Gastrocnemius medialis (tissue), 4 donors: ENCODE measurements at regions not wholly inside any gene's neighbourhood (a gene's known extent, or its start where the extent isn't known, plus 50 kb on each side); places are given as distances from the start of the nearest gene placed in this dataset.

Source experiments
- ATAC-seq, 2 donors: fragments of 150-250 bp; one replicate each; pipeline ENCODE4 v1.9.1; 2016
- DNase-seq, 2 donors: peaks; one replicate each; pipeline ENCODE4 v3.0.0-alpha.2; 2019
- H3K27ac ChIP-seq, 4 donors: fragments of 200-600 bp; sonication (generic); 1 replicate in 1 of 4; 2 replicates in 3 of 4; pipeline ENCODE4 v1.5.1; 2016 to 2018; ENCODE audit warnings: mild to moderate bottlenecking in 2 of 4, moderate library complexity in 1 of 4
- H3K27me3 ChIP-seq, 3 donors: fragments of 200-600 bp; sonication (generic) in 2 of 3; 1 replicate in 1 of 3; 2 replicates in 2 of 3; pipeline versions ENCODE4 v1.5.1 to v1.6.0; 2016 to 2019; ENCODE audit warnings: mild to moderate bottlenecking in 1 of 3, moderate library complexity in 1 of 3
- H3K36me3 ChIP-seq, 2 donors: fragments of 200-600 bp; sonication (generic) in 1 of 2; one replicate each; pipeline ENCODE4 v1.5.1; 2017 to 2018
- H3K4me1 ChIP-seq, 2 donors: fragments of 200-600 bp; sonication (generic) in 1 of 2; one replicate each; pipeline ENCODE4 v1.5.1; 2016 to 2017; ENCODE audit warnings: mild to moderate bottlenecking in 2 of 2
- H3K4me3 ChIP-seq, 4 donors: fragments of 200-600 bp; sonication (generic) in 3 of 4; 1 replicate in 1 of 4; 2 replicates in 3 of 4; pipeline ENCODE4 v1.5.1; 2016 to 2019; ENCODE audit warnings: mild to moderate bottlenecking in 2 of 4
- H3K9me3 ChIP-seq, 3 donors: fragments of 200-600 bp; sonication (generic) in 2 of 3; 1 replicate in 1 of 3; 2 replicates in 2 of 3; pipeline ENCODE4 v1.5.1; 2016 to 2019
- CTCF ChIP-seq, 5 experiments: fragments of 450-650 bp in 3 of 5; fragments of 200-600 bp in 2 of 5; sonication (generic) in 2 of 5; IDR thresholded peaks in 4 of 5; conservative IDR thresholded peaks in 1 of 5; 1 replicate in 4 of 5; 2 replicates in 1 of 5; pipeline ENCODE4 v1.5.1; 2016 to 2019; ENCODE audit warnings: antibody characterized with exemption in 5 of 5, mild to moderate bottlenecking in 3 of 5, moderate library complexity in 3 of 5
- POLR2A ChIP-seq, 2 donors: fragments of 450-650 bp; IDR thresholded peaks; one replicate each; pipeline ENCODE4 v1.6.1; 2017; ENCODE audit warnings: antibody characterized with exemption in 2 of 2, mild to moderate bottlenecking in 2 of 2, moderate library complexity in 2 of 2
- in situ Hi-C, 4 donors: fragments of 200-750 bp; cut with MboI; loops; one replicate each; pipeline versions ENCODE4 v1.15.0 to v1.8.0; 2017; ENCODE audit warnings: low sequenced_read_pairs in 4 of 4
- intact Hi-C: fragments of 100-400 bp; cut with DNase I; formaldehyde crosslinking; loops from one replicate; pipeline ENCODE4 v1.15.1; 2023; ENCODE audit warnings: low total_unique reads

- ATAC-seq (no peak), DNase-seq (no peak)
- H3K36me3 ChIP-seq, result no peaks in the 10 kb centered on the region
- TF ChIP-seq POLR2A (IDR thresholded peaks at IDR 0.05) (no peak), CTCF (IDR thresholded peaks at IDR 0.05 in 4 of 5, conservative IDR thresholded peaks at IDR 0.05 in 1 of 5) (no peak)
- no peak overlapping the region for H3K4me3 ChIP-seq
- no peaks in the 10 kb centered on the region for H3K9me3 ChIP-seq
- H3K27ac ChIP-seq, result no peak overlapping the region
- intact Hi-C loops, result no loop called here
- peaks cover 0 to 5% of the 10 kb centered on the region in 2 donors for H3K4me1 ChIP-seq
- no peaks in the 10 kb centered on the region for H3K27me3 ChIP-seq
- in situ Hi-C loops, result no loop called here
Observed at GRCh38 chr2:149745396-149746230, 158.0 kb upstream of the MMADHC start.

- Histone ChIP-seq H3K36me3 (no peaks in the 10 kb centered on the region), H3K27me3 (no peaks in the 10 kb centered on the region), H3K9me3 (no peaks in the 10 kb centered on the region), H3K27ac (no peak overlapping the region), H3K4me1 (peaks cover 0 to 5% of the 10 kb centered on the region in 2 donors), H3K4me3 (no peak overlapping the region)
- in situ Hi-C loops, result no loop called here
- intact Hi-C loops, result no loop called here
- TF ChIP-seq CTCF (IDR thresholded peaks at IDR 0.05 in 4 of 5, conservative IDR thresholded peaks at IDR 0.05 in 1 of 5), result no peak
- TF ChIP-seq POLR2A (IDR thresholded peaks at IDR 0.05), result no peak
- DNase-seq (no peak), ATAC-seq (no peak)
Observed at GRCh38 chr2:149744865-149745264, 157.3 kb upstream of the MMADHC start.

DNA sequence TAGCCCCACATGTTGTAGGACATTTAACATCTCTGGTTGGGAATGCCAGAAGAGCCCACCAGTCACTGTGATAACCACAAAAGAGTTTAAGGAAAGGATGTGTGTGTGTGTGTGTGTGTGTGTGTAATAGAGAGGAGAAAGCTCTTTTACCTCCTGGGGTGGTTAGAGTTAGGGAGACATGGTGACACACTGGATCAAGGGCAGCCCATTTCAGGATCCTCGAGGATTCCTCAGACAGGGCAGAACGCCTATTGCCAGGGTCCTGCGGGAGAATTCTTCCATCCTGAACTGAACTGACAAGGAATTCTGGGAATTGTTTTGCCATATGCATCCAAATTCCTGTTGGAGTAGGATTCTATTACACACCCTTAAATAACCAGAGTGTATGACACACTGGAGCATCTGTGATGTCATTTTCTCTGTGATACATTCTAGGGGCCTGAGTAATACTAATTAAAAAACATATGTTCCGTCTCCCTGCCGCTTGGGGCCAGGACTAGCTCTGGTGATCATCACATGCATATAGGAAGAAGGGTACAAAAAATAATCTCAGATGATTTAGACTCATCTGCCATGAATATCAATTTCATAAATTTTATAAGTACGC is 156.4 kb upstream of the MMADHC start:
- in situ Hi-C loops, result no loop called here
- ATAC-seq (no peak), DNase-seq (no peak)
- Histone ChIP-seq H3K4me1 (peaks cover 0 to 5% of the 10 kb centered on the region in 2 donors), H3K9me3 (no peaks in the 10 kb centered on the region), H3K27ac (no peak overlapping the region), H3K36me3 (no peaks in the 10 kb centered on the region), H3K27me3 (no peaks in the 10 kb centered on the region), H3K4me3 (no peak overlapping the region)
- TF ChIP-seq POLR2A (IDR thresholded peaks at IDR 0.05) (no peak), CTCF (IDR thresholded peaks at IDR 0.05 in 4 of 5, conservative IDR thresholded peaks at IDR 0.05 in 1 of 5) (no peak)
- intact Hi-C loops, result no loop called here

DNA sequence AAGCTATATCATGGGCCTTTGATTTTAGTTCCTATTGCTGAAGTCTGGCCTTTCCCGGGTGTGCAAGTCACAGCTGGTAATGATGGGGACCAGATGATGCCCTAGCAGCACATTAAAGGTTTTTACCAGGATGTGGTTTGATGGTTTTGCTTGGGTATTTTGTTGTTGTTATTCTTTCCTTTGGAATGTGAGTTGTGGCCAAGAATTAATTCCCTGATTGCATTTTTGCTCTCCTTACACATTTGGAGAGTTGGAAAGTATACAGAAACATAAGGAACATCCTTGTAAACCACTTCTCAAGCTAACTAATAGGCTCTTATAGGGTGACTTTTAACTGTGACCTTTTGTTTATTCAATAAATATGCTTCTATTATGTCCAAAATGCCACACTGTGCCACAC is 154.1 kb upstream of the MMADHC start:
- ATAC-seq (no peak), DNase-seq (no peak)
- in situ Hi-C loops, result no loop called here

More for the DNA sequence above, 154.1 kb upstream of the MMADHC start:
- no peaks in the 10 kb centered on the region for H3K9me3 ChIP-seq
- H3K4me3 ChIP-seq, result no peak overlapping the region
- H3K27ac ChIP-seq, result no peak overlapping the region
- H3K36me3 ChIP-seq, result no peaks in the 10 kb centered on the region
- no peak for TF ChIP-seq POLR2A (IDR thresholded peaks at IDR 0.05)
- TF ChIP-seq CTCF (IDR thresholded peaks at IDR 0.05 in 4 of 5, conservative IDR thresholded peaks at IDR 0.05 in 1 of 5), result no peak
- intact Hi-C loops, result no loop called here
- H3K4me1 ChIP-seq, result peaks cover 0 to 5% of the 10 kb centered on the region in 2 donors
- no peaks in the 10 kb centered on the region for H3K27me3 ChIP-seq
